Gastroesophageal sphincter (tissue), 4 donors: ENCODE measurements at regions not wholly inside any gene's neighbourhood (a gene's known extent, or its start where the extent isn't known, plus 50 kb on each side); places are given as distances from the start of the nearest gene placed in this dataset.

Experiments used
- ATAC-seq: fragments of 150-250 bp; one replicate; pipeline ENCODE4 v1.9.1; 2016; ENCODE audit warnings: mild to moderate bottlenecking, moderate library complexity
- H3K27ac ChIP-seq, 4 donors: fragments of 200-600 bp; sonication (generic) in 3 of 4; 1 replicate in 3 of 4; 2 replicates in 1 of 4; pipeline ENCODE4 v1.5.1; 2016 to 2019
- H3K27me3 ChIP-seq: fragments of 200-600 bp; sonication (generic); one replicate; pipeline ENCODE4 v1.5.1; 2019
- H3K36me3 ChIP-seq, 2 donors: fragments of 200-600 bp; sonication (generic); one replicate each; pipeline ENCODE4 v1.5.1; 2019; ENCODE audit warnings: control low read depth in 1 of 2
- H3K4me1 ChIP-seq, 3 donors: fragments of 200-600 bp; sonication (generic); 1 replicate in 2 of 3; 2 replicates in 1 of 3; pipeline ENCODE4 v1.5.1; 2016 to 2019; ENCODE audit warnings: control low read depth in 2 of 3
- H3K4me3 ChIP-seq, 2 donors: fragments of 200-600 bp; sonication (generic); one replicate each; pipeline ENCODE4 v1.5.1; 2019; ENCODE audit warnings: mild to moderate bottlenecking in 1 of 2, moderate library complexity in 1 of 2
- H3K9me3 ChIP-seq, 3 donors: fragments of 200-600 bp; sonication (generic); one replicate each; pipeline ENCODE4 v1.5.1; 2017 to 2019; ENCODE audit warnings: control low read depth in 2 of 3
- EP300 ChIP-seq: sonication (generic); formaldehyde crosslinking; IDR thresholded peaks from one replicate; pipeline ENCODE4 v1.6.1; 2017; ENCODE audit warnings: antibody characterized with exemption, mild to moderate bottlenecking
- POLR2A ChIP-seq, 2 donors: fragments of 450-650 bp; IDR thresholded peaks; one replicate each; pipeline ENCODE4 v1.6.1; 2017; ENCODE audit warnings: antibody characterized with exemption in 2 of 2, mild to moderate bottlenecking in 2 of 2, moderate library complexity in 1 of 2
- POLR2AphosphoS5 ChIP-seq: sonication (generic); formaldehyde crosslinking; IDR thresholded peaks from one replicate; pipeline ENCODE4 v1.6.1; 2017; ENCODE audit warnings: antibody characterized with exemption
- WGBS, 2 donors: methylation state at CpG; one replicate each; pipeline ENCODE4 v1.1.5; 2018; ENCODE audit warnings: low coverage in 1 of 2; 5-methylcytosine and 5-hydroxymethylcytosine counted together
- TF ChIP-seq, protein P1 (sequence below), 4 experiments: fragments of 200-600 bp in 2 of 4; fragments of 450-650 bp in 2 of 4; sonication (generic) in 1 of 4; IDR thresholded peaks; one replicate each; pipeline ENCODE4 v1.5.1; 2017 to 2019; ENCODE audit warnings: antibody characterized with exemption in 4 of 4, mild to moderate bottlenecking in 2 of 4, moderate library complexity in 2 of 4

DNA sequence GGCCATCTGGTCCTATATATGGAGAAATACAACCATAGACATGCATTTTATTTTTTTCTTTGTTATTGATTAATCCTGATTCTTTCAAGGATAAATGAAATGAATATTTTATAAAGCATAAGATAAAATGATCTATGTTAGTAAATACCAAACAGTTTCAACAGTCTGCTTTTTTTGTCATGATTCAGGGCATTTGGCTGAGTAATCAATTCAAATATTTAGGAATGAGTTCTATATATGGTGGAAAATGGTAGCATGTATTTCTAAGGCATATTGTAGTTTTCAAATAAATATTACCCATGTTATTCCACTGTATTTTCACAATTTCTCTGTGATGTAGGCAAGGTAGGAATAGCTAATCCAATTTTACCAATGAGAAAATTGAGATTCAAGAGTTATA lies 287.5 kb upstream of the FKBP1C start:
- Histone ChIP-seq H3K4me3 (no peak overlapping the region), H3K4me1 (no peaks in the 10 kb centered on the region), H3K36me3 (no peaks in the 10 kb centered on the region), H3K27me3 (no peaks in the 10 kb centered on the region), H3K27ac (no peak overlapping the region), H3K9me3 (no peaks in the 10 kb centered on the region)
- TF ChIP-seq, protein P1, sequence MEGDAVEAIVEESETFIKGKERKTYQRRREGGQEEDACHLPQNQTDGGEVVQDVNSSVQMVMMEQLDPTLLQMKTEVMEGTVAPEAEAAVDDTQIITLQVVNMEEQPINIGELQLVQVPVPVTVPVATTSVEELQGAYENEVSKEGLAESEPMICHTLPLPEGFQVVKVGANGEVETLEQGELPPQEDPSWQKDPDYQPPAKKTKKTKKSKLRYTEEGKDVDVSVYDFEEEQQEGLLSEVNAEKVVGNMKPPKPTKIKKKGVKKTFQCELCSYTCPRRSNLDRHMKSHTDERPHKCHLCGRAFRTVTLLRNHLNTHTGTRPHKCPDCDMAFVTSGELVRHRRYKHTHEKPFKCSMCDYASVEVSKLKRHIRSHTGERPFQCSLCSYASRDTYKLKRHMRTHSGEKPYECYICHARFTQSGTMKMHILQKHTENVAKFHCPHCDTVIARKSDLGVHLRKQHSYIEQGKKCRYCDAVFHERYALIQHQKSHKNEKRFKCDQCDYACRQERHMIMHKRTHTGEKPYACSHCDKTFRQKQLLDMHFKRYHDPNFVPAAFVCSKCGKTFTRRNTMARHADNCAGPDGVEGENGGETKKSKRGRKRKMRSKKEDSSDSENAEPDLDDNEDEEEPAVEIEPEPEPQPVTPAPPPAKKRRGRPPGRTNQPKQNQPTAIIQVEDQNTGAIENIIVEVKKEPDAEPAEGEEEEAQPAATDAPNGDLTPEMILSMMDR (IDR thresholded peaks at IDR 0.05) = no peak
- ATAC-seq = no peak

DNA sequence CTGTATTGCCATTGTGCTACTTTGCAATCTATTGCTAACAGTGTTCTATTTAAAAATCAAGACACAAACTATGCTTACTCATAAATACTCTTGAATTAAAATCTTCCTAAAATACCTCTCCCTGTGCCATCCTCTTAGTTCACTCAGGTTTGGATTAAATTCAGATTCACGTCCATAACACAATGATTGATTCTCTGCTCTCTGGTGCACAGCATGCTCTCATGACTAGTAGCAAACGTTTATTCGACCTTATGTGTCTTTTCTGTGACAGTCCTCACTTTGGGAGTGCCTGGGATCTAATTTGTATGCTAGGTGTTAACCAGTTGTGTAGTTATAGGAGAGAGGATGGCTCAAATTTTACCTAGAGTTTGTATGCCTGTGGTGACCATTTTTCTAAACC lies 270.4 kb upstream of the FKBP1C start:
- Histone ChIP-seq H3K27me3 (peaks cover 4% of the 10 kb centered on the region), H3K9me3 (no peaks in the 10 kb centered on the region), H3K4me3 (no peak overlapping the region), H3K27ac (no peak overlapping the region), H3K36me3 (no peaks in the 10 kb centered on the region), H3K4me1 (no peaks in the 10 kb centered on the region)
- WGBS, 2 donors = 14 to 58% methylated on average over 3 of the region's 3 CpGs
- no peak for TF ChIP-seq POLR2AphosphoS5
- TF ChIP-seq POLR2A (IDR thresholded peaks at IDR 0.05) = no peak
- ATAC-seq = no peak

GRCh38 chr6:62942000-62942399 lies 269.3 kb upstream of the FKBP1C start:
- Histone ChIP-seq H3K27me3 (peaks cover 4% of the 10 kb centered on the region), H3K27ac (no peak overlapping the region), H3K9me3 (no peaks in the 10 kb centered on the region), H3K36me3 (no peaks in the 10 kb centered on the region), H3K4me3 (no peak overlapping the region), H3K4me1 (no peaks in the 10 kb centered on the region)
- WGBS, 2 donors = 51 to 59% methylated on average over 3 of the region's 3 CpGs
- no peak for ATAC-seq
- TF ChIP-seq, protein P1 (IDR thresholded peaks at IDR 0.05) = no peak
- TF ChIP-seq EP300 = no peak

DNA sequence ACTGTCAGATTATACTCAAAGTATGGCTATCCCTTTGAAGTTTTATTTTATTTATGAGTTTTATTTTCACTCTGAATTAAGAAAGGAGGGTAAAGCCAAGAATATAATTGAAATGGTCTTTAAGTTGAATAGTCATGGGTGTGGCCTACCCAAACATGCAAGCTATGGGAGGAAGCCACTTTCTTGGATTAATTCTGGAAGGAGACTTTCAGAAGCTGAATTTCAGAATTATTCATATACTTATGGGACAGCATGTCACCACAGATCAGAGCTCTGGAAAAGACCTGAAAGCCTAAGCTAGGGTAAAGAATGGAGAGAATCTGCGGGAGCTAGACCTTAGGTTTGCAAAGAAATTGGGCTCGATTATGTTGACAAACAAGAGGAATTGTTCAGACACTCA lies 242.4 kb upstream of the FKBP1C start:
- no peak for ATAC-seq
- 67 to 89% methylated on average over 2 of the region's 2 CpGs for WGBS, 2 donors
- Histone ChIP-seq H3K4me1 (no peaks in the 10 kb centered on the region), H3K36me3 (no peaks in the 10 kb centered on the region), H3K4me3 (no peak overlapping the region), H3K27ac (no peak overlapping the region), H3K27me3 (no peaks in the 10 kb centered on the region), H3K9me3 (no peaks in the 10 kb centered on the region)
- TF ChIP-seq, protein P1 (IDR thresholded peaks at IDR 0.05) = no peak
- no peak for TF ChIP-seq EP300
- no peak for TF ChIP-seq POLR2AphosphoS5
- TF ChIP-seq POLR2A (IDR thresholded peaks at IDR 0.05) = no peak

GRCh38 chr6:62971976-62972658 lies 239.2 kb upstream of the FKBP1C start:
- Histone ChIP-seq H3K36me3 (no peaks in the 10 kb centered on the region), H3K27ac (no peak overlapping the region), H3K4me1 (no peaks in the 10 kb centered on the region), H3K9me3 (no peaks in the 10 kb centered on the region), H3K4me3 (no peak overlapping the region), H3K27me3 (no peaks in the 10 kb centered on the region)
- ATAC-seq = no peak
- TF ChIP-seq, protein P1 (IDR thresholded peaks at IDR 0.05) = no peak
- no peak for TF ChIP-seq EP300
- no peak for TF ChIP-seq POLR2AphosphoS5
- 50 to 58% methylated on average over 1 of the region's 1 CpG for WGBS, 2 donors
